Activated T-helper 1 cell treated with anti-CD3 and anti-CD28 coated beads, Interleukin-12 subunit alpha, Interleukin-12 subunit beta, Interleukin-2, Interleukin-4 antibody, amounts not matched to agents 30 ng/mL and 10 ng/mL and 1 ng/mL, durations not matched to agents 14 hours and 24 hours and 36 hours (primary cell): ENCODE measurements at regions not wholly inside any gene's neighbourhood (a gene's known extent, or its start where the extent isn't known, plus 50 kb on each side); places are given as distances from the start of the nearest gene placed in this dataset.
A peak's percentile ranks its signal among the peaks of the same experiment; 100 is the strongest.

Experiments
- DNase-seq: peaks from one replicate; pipeline ENCODE4 v3.0.0; 2021; ENCODE audit warnings: low spot score
- H3K27ac Mint-ChIP-seq: one replicate; pipeline ENCODE4 v1.8.0; 2021; ENCODE audit warnings: mild to moderate bottlenecking, mixed read lengths
- H3K27me3 Mint-ChIP-seq: one replicate; pipeline ENCODE4 v1.8.0; 2022; ENCODE audit warnings: mild to moderate bottlenecking, moderate library complexity, mixed read lengths; ENCODE audit not compliant: insufficient read depth
- H3K36me3 Mint-ChIP-seq: one replicate; pipeline ENCODE4 v1.8.0; 2021; ENCODE audit warnings: low read depth, mixed read lengths
- H3K4me1 Mint-ChIP-seq: one replicate; pipeline ENCODE4 v1.8.0; 2021; ENCODE audit warnings: low read depth, mixed read lengths
- H3K4me3 Mint-ChIP-seq: one replicate; pipeline ENCODE4 v1.8.0; 2021; ENCODE audit warnings: mild to moderate bottlenecking, moderate library complexity, mixed read lengths
- H3K9me3 Mint-ChIP-seq: one replicate; pipeline ENCODE4 v1.8.0; 2021; ENCODE audit warnings: mixed read lengths
- intact Hi-C: fragments of 100-400 bp; cut with micrococcal nuclease; formaldehyde crosslinking; loops from one replicate; pipeline ENCODE4 v1.15.1; 2024

GRCh38 chr6:27684264-27685211 lies 211.6 kb upstream of the ZNF184 start:
- peaks cover 32% of the 10 kb centered on the region for H3K4me1 Mint-ChIP-seq
- H3K4me3 Mint-ChIP-seq: no peak overlapping the region
- DNase-seq: peak; percentile 37
- intact Hi-C loops: loop anchor here (2.0 to 5.0 kb wide), 8 partner anchors 16 to 1352 kb away; no protein-coding TSS in a partner anchor
- peaks cover 9% of the 10 kb centered on the region for H3K9me3 Mint-ChIP-seq
- peak overlapping the region; percentile 67 for H3K27ac Mint-ChIP-seq
- H3K36me3 Mint-ChIP-seq: no peaks in the 10 kb centered on the region
- peaks cover 46% of the 10 kb centered on the region for H3K27me3 Mint-ChIP-seq

- intact Hi-C loops: loop anchor here (1.0 to 10.0 kb wide), 5 partner anchors 12 to 1132 kb away; no protein-coding TSS in a partner anchor
- peaks cover 70% of the 10 kb centered on the region for H3K27me3 Mint-ChIP-seq
- no peak for DNase-seq
- no peaks in the 10 kb centered on the region for H3K36me3 Mint-ChIP-seq
- H3K9me3 Mint-ChIP-seq: peaks cover 16% of the 10 kb centered on the region
- H3K4me1 Mint-ChIP-seq: peaks cover 15% of the 10 kb centered on the region
- peak overlapping the region; percentile 40 for H3K4me3 Mint-ChIP-seq
- H3K27ac Mint-ChIP-seq: peak overlapping the region; percentile 65
Measured at GRCh38 chr6:27679964-27680694, 207.2 kb upstream of the ZNF184 start.

GRCh38 chr6:27679308-27679963 lies 206.5 kb upstream of the ZNF184 start:
- H3K4me1 Mint-ChIP-seq: peaks cover 15% of the 10 kb centered on the region
- H3K27me3 Mint-ChIP-seq: peaks cover 74% of the 10 kb centered on the region
- DNase-seq: no peak
- peak overlapping the region; percentile 61 for H3K27ac Mint-ChIP-seq
- H3K9me3 Mint-ChIP-seq: peaks cover 16% of the 10 kb centered on the region
- intact Hi-C loops: loop anchor here (1.0 to 10.0 kb wide), 2 partner anchors 11 to 525 kb away; no protein-coding TSS in a partner anchor
- no peaks in the 10 kb centered on the region for H3K36me3 Mint-ChIP-seq
- H3K4me3 Mint-ChIP-seq: peak overlapping the region; percentile 40

- H3K27me3 Mint-ChIP-seq: peaks cover 80% of the 10 kb centered on the region
- peaks cover under 1% of the 10 kb centered on the region for H3K36me3 Mint-ChIP-seq
- no peak overlapping the region for H3K27ac Mint-ChIP-seq
- H3K9me3 Mint-ChIP-seq: peaks cover 18% of the 10 kb centered on the region
- no peak overlapping the region for H3K4me3 Mint-ChIP-seq
- intact Hi-C loops: loop anchor here (10.0 kb wide), 1 partner anchor 526 kb away; no protein-coding TSS in a partner anchor
- no peak for DNase-seq
- H3K4me1 Mint-ChIP-seq: peaks cover 16% of the 10 kb centered on the region
Measured at GRCh38 chr6:27678469-27678868, 205.6 kb upstream of the ZNF184 start.

GRCh38 chr6:27674882-27675281 lies 202.0 kb upstream of the ZNF184 start:
- Mint-ChIP-seq H3K27ac (no peak overlapping the region), H3K4me3 (no peak overlapping the region), H3K4me1 (peaks cover 35% of the 10 kb centered on the region), H3K27me3 (peaks cover 72% of the 10 kb centered on the region), H3K9me3 (peaks cover 21% of the 10 kb centered on the region), H3K36me3 (peaks cover 3% of the 10 kb centered on the region)
- intact Hi-C loops: loop anchor here (5.0 to 10.0 kb wide), 4 partner anchors 378 to 530 kb away; no protein-coding TSS in a partner anchor
- no peak for DNase-seq

- Mint-ChIP-seq H3K27ac (peak overlapping the region; percentile 29), H3K27me3 (peaks cover 73% of the 10 kb centered on the region), H3K4me1 (peaks cover 53% of the 10 kb centered on the region), H3K9me3 (peaks cover 13% of the 10 kb centered on the region), H3K4me3 (peak overlapping the region; percentile 28), H3K36me3 (peaks cover 3% of the 10 kb centered on the region)
- intact Hi-C loops: loop anchor here (5.0 to 10.0 kb wide), 4 partner anchors 375 to 533 kb away; no protein-coding TSS in a partner anchor
- DNase-seq: peak; percentile 29
Measured at GRCh38 chr6:27672113-27672799, 199.4 kb upstream of the ZNF184 start.

GRCh38 chr6:27669624-27670301 lies 196.9 kb upstream of the ZNF184 start:
- DNase-seq: no peak
- peak overlapping the region; percentile 46 for H3K27ac Mint-ChIP-seq
- intact Hi-C loops: loop anchor here (2.0 to 10.0 kb wide), 10 partner anchors 15 to 1143 kb away; no protein-coding TSS in a partner anchor

GRCh38 chr6:27669295-27669623 lies 196.4 kb upstream of the ZNF184 start:
- Mint-ChIP-seq H3K27me3 (peaks cover 69% of the 10 kb centered on the region), H3K36me3 (peaks cover 3% of the 10 kb centered on the region), H3K4me1 (peaks cover 61% of the 10 kb centered on the region), H3K4me3 (peak overlapping the region; percentile 64), H3K9me3 (peaks cover 10% of the 10 kb centered on the region), H3K27ac (peak overlapping the region; percentile 61)
- intact Hi-C loops: loop anchor here (2.0 to 5.0 kb wide), 6 partner anchors 16 to 1143 kb away; no protein-coding TSS in a partner anchor
- DNase-seq: no peak

More at GRCh38 chr6:27669624-27670301, 196.9 kb upstream of the ZNF184 start:
- H3K4me1 Mint-ChIP-seq: peaks cover 61% of the 10 kb centered on the region
- H3K27me3 Mint-ChIP-seq: peaks cover 73% of the 10 kb centered on the region
- peaks cover 3% of the 10 kb centered on the region for H3K36me3 Mint-ChIP-seq
- H3K9me3 Mint-ChIP-seq: peaks cover 10% of the 10 kb centered on the region
- H3K4me3 Mint-ChIP-seq: peak overlapping the region; percentile 64

GRCh38 chr6:27668442-27669294 lies 195.8 kb upstream of the ZNF184 start:
- intact Hi-C loops: loop anchor here (1.0 to 5.0 kb wide), 7 partner anchors 11 to 1144 kb away; no protein-coding TSS in a partner anchor
- Mint-ChIP-seq H3K9me3 (peaks cover 10% of the 10 kb centered on the region), H3K36me3 (peaks cover 3% of the 10 kb centered on the region), H3K4me1 (peaks cover 61% of the 10 kb centered on the region), H3K27ac (peak overlapping the region; percentile 71), H3K27me3 (peaks cover 66% of the 10 kb centered on the region), H3K4me3 (peak overlapping the region; percentile 64)
- DNase-seq: peak; percentile 30

GRCh38 chr6:27667657-27668441 lies 194.9 kb upstream of the ZNF184 start:
- Mint-ChIP-seq H3K4me3 (peak overlapping the region; percentile 64), H3K4me1 (peaks cover 56% of the 10 kb centered on the region), H3K9me3 (peaks cover 5% of the 10 kb centered on the region), H3K36me3 (no peaks in the 10 kb centered on the region), H3K27me3 (peaks cover 61% of the 10 kb centered on the region), H3K27ac (peak overlapping the region; percentile 71)
- intact Hi-C loops: loop anchor here (1.0 to 5.0 kb wide), 8 partner anchors 11 to 1144 kb away; no protein-coding TSS in a partner anchor
- no peak for DNase-seq
